Panc1 (cell line): ENCODE measurements at regions not wholly inside any gene's neighbourhood (a gene's known extent, or its start where the extent isn't known, plus 50 kb on each side); places are given as distances from the start of the nearest gene placed in this dataset.

Source experiments
- POLR2AphosphoS5 ChIP-seq: IDR thresholded peaks from 2 replicates; pipeline ENCODE4 v1.6.1; 2012; ENCODE audit warnings: mild to moderate bottlenecking, low read depth, low read length, moderate library complexity
- REST ChIP-seq, 2 experiments: IDR thresholded peaks; 2 replicates each; pipeline ENCODE4 v1.6.1; 2011 to 2012; ENCODE audit warnings: low read depth in 2 of 2, control low read depth in 1 of 2, low read length in 1 of 2, mild to moderate bottlenecking in 1 of 2, moderate library complexity in 1 of 2; ENCODE audit not compliant: insufficient read depth in 1 of 2
- SIN3A ChIP-seq: IDR thresholded peaks from 2 replicates; pipeline ENCODE4 v1.6.1; 2012; ENCODE audit warnings: low read depth, mild to moderate bottlenecking, low read length, moderate library complexity, borderline replicate concordance; ENCODE audit not compliant: insufficient read depth

GRCh38 chr9:1208157-1208556 is 158.0 kb downstream of the DMRT2 start:
- TF ChIP-seq REST (IDR thresholded peaks at IDR 0.05; ENCODE audit: insufficient read depth in 1 of 2, low read depth in 2 of 2, low read length in 1 of 2) (no peak), SIN3A (no peak), POLR2AphosphoS5 (no peak)
